KMS-11 (cell line): ENCODE measurements at regions not wholly inside any gene's neighbourhood (a gene's known extent, or its start where the extent isn't known, plus 50 kb on each side); places are given as distances from the start of the nearest gene placed in this dataset.
"Not testable (repeated sequence)": the region's sequence is repeated elsewhere in the genome, so short reads cannot be mapped to it uniquely, and the experiment has no call there.

Experiments used
- H2AFZ ChIP-seq: fragments of 200-600 bp; sonication (generic); 2 replicates; pipeline ENCODE4 v1.6.1; 2016; ENCODE audit warnings: antibody characterized with exemption, mixed run types, low read depth
- H3K27ac ChIP-seq: fragments of 200-600 bp; sonication (generic); 2 replicates; pipeline ENCODE4 v1.6.1; 2016; ENCODE audit warnings: mild to moderate bottlenecking, mixed run types
- H3K27me3 ChIP-seq: fragments of 200-600 bp; sonication (generic); 2 replicates; pipeline ENCODE4 v1.6.1; 2017; ENCODE audit warnings: mild to moderate bottlenecking, low read depth, mixed run types, moderate library complexity; ENCODE audit not compliant: insufficient read depth
- H3K36me3 ChIP-seq: fragments of 200-600 bp; sonication (generic); 2 replicates; pipeline ENCODE4 v1.6.1; 2017; ENCODE audit warnings: mild to moderate bottlenecking, mixed run types; ENCODE audit not compliant: insufficient read depth
- H3K4me1 ChIP-seq: fragments of 200-600 bp; sonication (generic); 2 replicates; pipeline ENCODE4 v1.6.1; 2016; ENCODE audit warnings: mild to moderate bottlenecking, low read depth, mixed run types; ENCODE audit not compliant: poor library complexity, severe bottlenecking
- H3K4me2 ChIP-seq: fragments of 200-600 bp; sonication (generic); 2 replicates; pipeline ENCODE4 v1.7.0; 2016; ENCODE audit warnings: mild to moderate bottlenecking, mixed run types
- H3K4me3 ChIP-seq: fragments of 200-600 bp; sonication (generic); IDR thresholded peaks from 2 replicates; pipeline ENCODE4 v1.6.1; 2017; ENCODE audit warnings: low read depth, low read length, mixed read lengths; ENCODE audit not compliant: insufficient read depth
- H3K79me2 ChIP-seq: fragments of 200-600 bp; sonication (generic); 2 replicates; pipeline ENCODE4 v1.6.1; 2016; ENCODE audit warnings: low read depth, mixed run types; ENCODE audit not compliant: insufficient read depth
- H3K9ac ChIP-seq: fragments of 200-600 bp; sonication (generic); 2 replicates; pipeline ENCODE4 v1.6.1; 2016; ENCODE audit warnings: mild to moderate bottlenecking, mixed run types
- H4K20me1 ChIP-seq: fragments of 200-600 bp; sonication (generic); 2 replicates; pipeline ENCODE4 v1.6.1; 2016; ENCODE audit warnings: mild to moderate bottlenecking, mixed run types; ENCODE audit not compliant: insufficient read depth

GRCh38 chr16:29074554-29075402, 89.9 kb downstream of the LAT start:
- not testable (repeated sequence) for H2AFZ ChIP-seq, H3K4me1 ChIP-seq, H3K9ac ChIP-seq, H3K4me2 ChIP-seq, H3K36me3 ChIP-seq, H3K27ac ChIP-seq, H4K20me1 ChIP-seq, H3K27me3 ChIP-seq, H3K4me3 ChIP-seq, H3K79me2 ChIP-seq

GRCh38 chr16:29062235-29062634, 77.4 kb downstream of the LAT start:
- H3K79me2 ChIP-seq, H3K27me3 ChIP-seq, H2AFZ ChIP-seq, H3K4me2 ChIP-seq, H3K9ac ChIP-seq, H3K4me3 ChIP-seq, H4K20me1 ChIP-seq, H3K27ac ChIP-seq, H3K4me1 ChIP-seq, H3K36me3 ChIP-seq: not testable (repeated sequence)

GRCh38 chr16:29061467-29061921, 76.6 kb downstream of the LAT start:
- not testable (repeated sequence) for H3K27ac ChIP-seq, H3K9ac ChIP-seq, H3K79me2 ChIP-seq

GRCh38 chr16:29060022-29060810, 75.4 kb downstream of the LAT start:
- not testable (repeated sequence) for H3K79me2 ChIP-seq, H3K27ac ChIP-seq, H3K4me1 ChIP-seq, H3K27me3 ChIP-seq, H2AFZ ChIP-seq, H3K36me3 ChIP-seq, H4K20me1 ChIP-seq, H3K9ac ChIP-seq, H3K4me2 ChIP-seq, H3K4me3 ChIP-seq

More at GRCh38 chr16:29061467-29061921, 76.6 kb downstream of the LAT start:
- not testable (repeated sequence) for H3K36me3 ChIP-seq, H3K4me2 ChIP-seq, H4K20me1 ChIP-seq, H3K4me1 ChIP-seq, H3K27me3 ChIP-seq, H2AFZ ChIP-seq, H3K4me3 ChIP-seq

GRCh38 chr16:29059575-29059974, 74.7 kb downstream of the LAT start:
- not testable (repeated sequence) for H3K4me1 ChIP-seq, H3K9ac ChIP-seq, H3K27ac ChIP-seq, H3K4me3 ChIP-seq, H3K27me3 ChIP-seq, H3K79me2 ChIP-seq, H3K4me2 ChIP-seq, H4K20me1 ChIP-seq, H3K36me3 ChIP-seq, H2AFZ ChIP-seq
